Neuronal stem cell (in vitro differentiated cells): ENCODE measurements at regions not wholly inside any gene's neighbourhood (a gene's known extent, or its start where the extent isn't known, plus 50 kb on each side); places are given as distances from the start of the nearest gene placed in this dataset.

Experiments used
- DNase-seq: peaks from one replicate; pipeline ENCODE4 v3.0.0-alpha.2; 2013; ENCODE audit warnings: low spot score
- H2AFZ ChIP-seq: one replicate; pipeline ENCODE4 v1.6.1; 2013; ENCODE audit warnings: mild to moderate bottlenecking, low read length, inconsistent platforms
- H2AK5ac ChIP-seq: 2 replicates; pipeline ENCODE4 v1.6.1; 2013; ENCODE audit warnings: low read depth, mild to moderate bottlenecking, inconsistent platforms, low read length, moderate library complexity, mixed read lengths
- H2BK120ac ChIP-seq: 2 replicates; pipeline ENCODE4 v1.6.1; 2013; ENCODE audit warnings: low read depth, mild to moderate bottlenecking, inconsistent platforms, low read length, moderate library complexity, mixed read lengths
- H2BK12ac ChIP-seq: one replicate; pipeline ENCODE4 v1.6.1; 2013; ENCODE audit warnings: low read length, inconsistent platforms
- H2BK15ac ChIP-seq: 2 replicates; pipeline ENCODE4 v1.6.1; 2013; ENCODE audit warnings: mild to moderate bottlenecking, low read length, inconsistent platforms, mixed read lengths
- H2BK5ac ChIP-seq: one replicate; pipeline ENCODE4 v1.6.1; 2013; ENCODE audit warnings: inconsistent platforms, mild to moderate bottlenecking, low read length, moderate library complexity
- H3K14ac ChIP-seq: one replicate; pipeline ENCODE4 v1.6.1; 2013; ENCODE audit warnings: low read length, inconsistent platforms
- H3K18ac ChIP-seq: 2 replicates; pipeline ENCODE4 v1.6.1; 2013; ENCODE audit warnings: low read length, inconsistent platforms
- H3K23ac ChIP-seq: 2 replicates; pipeline ENCODE4 v1.6.1; 2013; ENCODE audit warnings: low read depth, mild to moderate bottlenecking, mixed read lengths, low read length, inconsistent platforms; ENCODE audit not compliant: poor library complexity
- H3K27ac ChIP-seq: replicated peaks from 3 replicates; pipeline ENCODE4 v1.5.1; 2013; ENCODE audit warnings: low read length, inconsistent platforms
- H3K27me3 ChIP-seq, 3 experiments: 2 replicates each; pipeline ENCODE4 v1.6.1; 2013; ENCODE audit warnings: low read length in 3 of 3, mild to moderate bottlenecking in 2 of 3, inconsistent platforms in 1 of 3, low read depth in 1 of 3, mixed read lengths in 1 of 3, moderate library complexity in 1 of 3; ENCODE audit not compliant: control insufficient read depth in 3 of 3, insufficient read depth in 3 of 3
- H3K36me3 ChIP-seq, 2 donors: replicated peaks in 1 of 2; 2 replicates each; pipeline ENCODE4 v1.6.1; 2013; ENCODE audit warnings: low read length in 2 of 2; ENCODE audit not compliant: control insufficient read depth in 2 of 2, insufficient read depth in 2 of 2
- H3K4ac ChIP-seq: 2 replicates; pipeline ENCODE4 v1.6.1; 2013; ENCODE audit warnings: inconsistent platforms, mild to moderate bottlenecking, low read length, moderate library complexity
- H3K4me1 ChIP-seq, 2 donors: 1 replicate in 1 of 2; 2 replicates in 1 of 2; pipeline ENCODE4 v1.6.1; 2013; ENCODE audit warnings: low read length in 2 of 2, low read depth in 1 of 2; ENCODE audit not compliant: control insufficient read depth in 2 of 2, insufficient read depth in 1 of 2
- H3K4me2 ChIP-seq: one replicate; pipeline ENCODE4 v1.6.1; 2013; ENCODE audit warnings: mild to moderate bottlenecking, low read length, inconsistent platforms; ENCODE audit not compliant: insufficient read depth, poor library complexity, severe bottlenecking
- H3K4me3 ChIP-seq, 2 donors: 2 replicates each; pipeline ENCODE4 v1.5.1; 2013; ENCODE audit warnings: low read length in 2 of 2, mild to moderate bottlenecking in 2 of 2, inconsistent platforms in 1 of 2, moderate library complexity in 1 of 2
- H3K79me1 ChIP-seq: one replicate; pipeline ENCODE4 v1.6.1; 2013; ENCODE audit warnings: low read depth, mild to moderate bottlenecking, inconsistent platforms, low read length, moderate library complexity
- H3K9ac ChIP-seq: one replicate; pipeline ENCODE4 v1.6.1; 2013; ENCODE audit warnings: mild to moderate bottlenecking, low read depth, low read length, inconsistent platforms; ENCODE audit not compliant: poor library complexity
- H3K9me3 ChIP-seq, 2 donors: replicated peaks in 1 of 2; 2 replicates each; pipeline versions ENCODE3 to v1.6.1; 2013; ENCODE audit warnings: low read length in 2 of 2, mild to moderate bottlenecking in 2 of 2, inconsistent platforms in 1 of 2, low read depth in 1 of 2, mixed read lengths in 1 of 2, moderate library complexity in 1 of 2; ENCODE audit not compliant: control insufficient read depth in 2 of 2, insufficient read depth in 1 of 2
- H4K8ac ChIP-seq: one replicate; pipeline ENCODE4 v1.6.1; 2013; ENCODE audit warnings: low read depth, mild to moderate bottlenecking, inconsistent platforms, low read length, moderate library complexity
- H4K91ac ChIP-seq: one replicate; pipeline ENCODE4 v1.6.1; 2013; ENCODE audit warnings: low read length, low read depth, mild to moderate bottlenecking, inconsistent platforms; ENCODE audit not compliant: poor library complexity
- WGBS, 2 donors: extraction: QIAGEN DNeasy Blood & Tissue Kit; methylation state at CpG; one replicate each; pipeline ENCODE4 v1.1.7; 2013; ENCODE audit warnings: missing lambda C conversion rate in 2 of 2, mixed read lengths in 1 of 2; ENCODE audit not compliant: insufficient read length in 2 of 2, insufficient replicate concordance in 1 of 2; ENCODE audit errors: extremely low coverage in 2 of 2; 5-methylcytosine and 5-hydroxymethylcytosine counted together

GRCh38 chr3:23723141-23723540 lies 82.6 kb upstream of the UBE2E1 start:
- no CpG with 5 or more reads among the region's 5 CpGs for WGBS, 2 donors
- no peaks in the 10 kb centered on the region for H3K79me1 ChIP-seq

DNA sequence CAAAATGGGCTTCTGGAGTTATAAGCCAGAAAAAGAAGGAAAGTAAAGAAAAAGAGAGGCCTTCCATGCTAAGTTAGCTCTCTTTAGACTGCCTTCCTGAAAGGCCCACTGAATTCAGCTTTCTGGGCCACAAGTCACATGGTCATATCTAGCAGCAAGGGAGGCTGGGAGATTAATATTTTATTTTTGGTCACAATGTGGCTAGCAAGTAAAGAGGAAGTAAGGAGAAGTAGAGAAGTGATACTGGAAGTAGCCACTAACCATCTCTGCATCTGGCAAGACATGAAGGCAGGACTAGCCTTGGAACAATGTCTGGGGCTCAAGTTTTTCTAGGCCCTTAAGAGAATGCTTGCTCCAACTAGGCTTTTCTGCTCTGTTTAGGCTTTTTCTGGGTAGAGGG lies 81.8 kb upstream of the UBE2E1 start:
- Histone ChIP-seq H3K4me2 (no peak overlapping the region), H2BK12ac (no peak overlapping the region), H4K91ac (no peak overlapping the region), H2BK120ac (no peak overlapping the region), H2AFZ (no peak overlapping the region), H3K23ac (no peak overlapping the region), H2AK5ac (no peak overlapping the region), H3K36me3 (no peaks in the 10 kb centered on the region), H3K18ac (no peak overlapping the region), H3K9me3 (no peaks in the 10 kb centered on the region), H3K9ac (no peak overlapping the region), H3K27me3 (no peaks in the 10 kb centered on the region), H2BK15ac (no peak overlapping the region), H3K27ac (no peak overlapping the region), H2BK5ac (no peak overlapping the region), H3K4me3 (no peak overlapping the region), H3K14ac (no peak overlapping the region), H3K4ac (no peak overlapping the region), H3K4me1 (peaks cover 8 to 10% of the 10 kb centered on the region in 2 donors), H4K8ac (no peak overlapping the region), H3K79me1 (no peaks in the 10 kb centered on the region)
- no peak for DNase-seq

More at GRCh38 chr3:23723141-23723540, 82.6 kb upstream of the UBE2E1 start:
- DNase-seq: no peak
- Histone ChIP-seq H4K91ac (no peak overlapping the region), H3K14ac (no peak overlapping the region), H3K18ac (no peak overlapping the region), H3K4me2 (no peak overlapping the region), H2BK15ac (no peak overlapping the region), H3K4me1 (peaks cover 4 to 6% of the 10 kb centered on the region in 2 donors), H3K4me3 (no peak overlapping the region), H2BK120ac (no peak overlapping the region), H3K27me3 (no peaks in the 10 kb centered on the region), H3K36me3 (no peaks in the 10 kb centered on the region), H2AFZ (no peak overlapping the region), H2BK12ac (no peak overlapping the region), H3K9me3 (no peaks in the 10 kb centered on the region), H3K9ac (no peak overlapping the region), H2BK5ac (no peak overlapping the region), H4K8ac (no peak overlapping the region), H3K23ac (no peak overlapping the region), H3K27ac (no peak overlapping the region), H2AK5ac (no peak overlapping the region), H3K4ac (no peak overlapping the region)

DNA sequence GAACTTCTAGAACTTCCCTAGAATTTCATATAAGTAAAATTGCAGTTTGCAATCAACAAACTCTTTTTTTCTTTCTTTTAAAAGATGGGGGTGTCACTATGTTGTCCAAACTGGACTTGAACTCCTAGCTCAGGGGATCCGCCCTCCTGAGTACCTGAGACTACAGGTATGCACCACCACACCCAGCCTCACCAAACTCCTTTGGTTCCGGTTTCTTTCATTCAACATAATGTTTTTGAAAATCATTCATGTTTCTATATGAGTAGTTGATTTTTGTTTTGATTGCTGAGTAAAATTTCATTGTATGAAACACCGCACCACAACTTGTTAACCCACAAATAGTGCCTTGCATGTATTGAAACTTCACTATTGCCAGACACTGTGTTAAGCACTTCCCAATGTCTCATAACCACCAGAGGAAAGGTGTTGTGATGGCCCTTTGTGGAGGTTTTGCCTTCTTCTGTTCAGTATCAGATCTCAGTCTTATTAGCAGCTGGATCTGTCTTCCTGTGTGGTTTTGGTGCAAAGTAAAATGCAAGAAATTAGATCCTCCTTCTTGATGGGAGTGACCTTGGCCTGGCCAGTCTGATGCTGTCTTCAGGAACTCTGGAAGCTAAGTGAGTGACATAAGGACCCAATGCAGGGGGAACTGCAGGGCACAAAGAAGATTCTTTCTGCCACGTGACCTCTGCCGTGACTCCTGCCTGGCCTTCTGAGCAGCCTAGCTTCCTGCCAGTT lies 78.8 kb upstream of the UBE2E1 start:
- Histone ChIP-seq H3K36me3 (no peaks in the 10 kb centered on the region), H3K4me2 (no peak overlapping the region), H2AK5ac (no peak overlapping the region), H2BK5ac (no peak overlapping the region), H4K91ac (no peak overlapping the region), H3K4me1 (peaks cover 9 to 16% of the 10 kb centered on the region in 2 donors), H2BK12ac (no peak overlapping the region), H3K4me3 (no peak overlapping the region), H3K9ac (no peak overlapping the region), H3K14ac (no peak overlapping the region), H3K27me3 (no peaks in the 10 kb centered on the region), H3K4ac (no peak overlapping the region), H2AFZ (peak overlapping the region; percentile 56), H3K18ac (no peak overlapping the region), H2BK120ac (no peak overlapping the region), H3K27ac (no peak overlapping the region), H3K9me3 (no peaks in the 10 kb centered on the region), H3K23ac (no peak overlapping the region), H2BK15ac (no peak overlapping the region), H3K79me1 (no peaks in the 10 kb centered on the region), H4K8ac (no peak overlapping the region)
- WGBS, 2 donors: no CpG with 5 or more reads among the region's 5 CpGs
- no peak for DNase-seq

DNA sequence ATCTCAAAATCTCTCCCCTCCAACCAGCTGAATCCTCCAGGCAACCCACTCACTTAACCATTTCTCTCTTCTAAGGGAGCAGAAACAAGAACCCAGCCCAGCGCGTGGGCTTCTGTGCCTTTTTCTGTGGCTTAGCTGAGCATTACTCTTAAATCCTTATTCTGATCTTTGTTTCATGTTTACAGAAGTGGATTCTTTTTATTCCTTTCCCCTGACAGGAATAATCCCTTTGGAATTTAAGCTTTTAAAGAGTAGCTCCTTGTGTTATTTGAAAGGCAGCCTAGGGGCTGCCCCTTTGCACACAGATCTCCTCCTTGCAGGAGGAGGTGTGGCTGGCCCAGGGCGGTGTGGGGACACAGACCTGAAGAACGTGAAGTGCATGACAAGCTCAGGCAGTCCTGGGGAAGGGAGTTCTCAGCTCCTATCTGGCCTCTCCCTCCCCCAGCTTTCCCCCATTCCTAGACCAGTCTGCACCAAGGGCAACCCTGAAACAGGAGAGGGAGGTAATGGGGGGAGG lies 77.1 kb upstream of the UBE2E1 start:
- Histone ChIP-seq H2BK15ac (no peak overlapping the region), H3K18ac (peak overlapping the region; percentile 5), H3K9me3 (no peaks in the 10 kb centered on the region), H3K23ac (no peak overlapping the region), H3K36me3 (no peaks in the 10 kb centered on the region), H3K27me3 (no peaks in the 10 kb centered on the region), H2BK12ac (no peak overlapping the region), H4K91ac (no peak overlapping the region), H3K27ac (peak overlapping the region; percentile 29), H4K8ac (no peak overlapping the region), H2BK120ac (no peak overlapping the region), H3K4me3 (no peak overlapping the region), H3K4me1 (peaks cover 9 to 16% of the 10 kb centered on the region in 2 donors), H3K14ac (no peak overlapping the region), H3K79me1 (no peaks in the 10 kb centered on the region), H2AK5ac (no peak overlapping the region), H2AFZ (peak overlapping the region; percentile 11), H3K4ac (no peak overlapping the region), H2BK5ac (no peak overlapping the region), H3K4me2 (peak overlapping the region; percentile 21), H3K9ac (peak overlapping the region; percentile 7)
- DNase-seq: no peak
- no CpG with 5 or more reads among the region's 4 CpGs for WGBS, 2 donors
